GM19035 (cell line): ENCODE measurements at regions not wholly inside any gene's neighbourhood (a gene's known extent, or its start where the extent isn't known, plus 50 kb on each side); places are given as distances from the start of the nearest gene placed in this dataset.
"Not testable (repeated sequence)": the region's sequence is repeated elsewhere in the genome, so short reads cannot be mapped to it uniquely, and the experiment has no call there.

Source experiments
- ATAC-seq: cut with Tn5 transposase; IDR thresholded peaks from one replicate; pipeline ENCODE4 v1.9.1; 2021; ENCODE audit not compliant: unreplicated experiment

DNA sequence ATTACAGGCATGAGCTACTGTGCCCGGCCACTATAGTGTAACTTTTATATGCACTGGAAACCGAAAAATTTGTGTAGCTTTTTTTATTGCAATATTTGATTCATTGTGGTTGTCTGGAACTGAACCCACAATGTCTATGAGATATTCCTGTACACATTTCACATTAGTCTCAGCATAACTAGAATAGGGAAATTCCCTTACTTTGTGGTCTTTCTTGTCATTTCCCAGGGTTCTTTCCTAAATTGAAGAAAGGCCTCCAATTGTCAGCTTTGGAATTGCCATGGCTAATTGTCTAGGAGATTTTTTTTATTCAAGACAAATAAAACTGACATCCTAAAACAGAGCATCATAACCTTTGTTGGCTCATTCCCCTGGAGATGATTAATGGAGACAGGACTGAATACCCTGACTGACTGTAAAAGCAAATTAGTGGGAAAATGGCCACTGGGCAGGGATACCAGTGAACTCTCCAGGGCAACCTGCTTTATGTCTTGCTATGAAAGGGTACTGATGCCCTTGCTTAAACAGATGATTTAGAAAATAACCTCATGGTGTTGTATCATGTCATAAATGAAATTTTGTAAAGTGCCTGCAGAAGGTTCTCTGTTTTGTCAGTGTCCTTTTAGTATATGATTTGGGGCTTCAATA, 576.9 kb downstream of the RFPL4B start:
- no peak for ATAC-seq

DNA sequence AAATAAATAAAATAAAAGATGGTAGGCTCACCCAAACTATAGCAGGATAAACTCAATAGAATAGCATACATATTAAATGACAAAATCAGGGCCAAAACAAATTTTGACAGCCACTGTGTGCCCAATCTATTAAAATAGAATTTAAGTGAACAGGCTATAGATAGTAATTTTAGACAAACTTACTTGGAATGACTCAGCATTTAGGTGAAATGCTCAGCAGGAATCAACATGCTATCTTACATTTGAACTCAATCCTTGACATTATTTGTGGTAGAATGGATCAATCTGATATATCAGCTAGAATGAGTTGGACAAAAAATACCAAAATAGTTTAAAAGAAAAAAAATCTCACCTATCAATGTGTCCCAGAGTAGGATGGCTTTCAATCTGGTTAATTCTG, 578.6 kb downstream of the RFPL4B start:
- ATAC-seq = no peak

DNA sequence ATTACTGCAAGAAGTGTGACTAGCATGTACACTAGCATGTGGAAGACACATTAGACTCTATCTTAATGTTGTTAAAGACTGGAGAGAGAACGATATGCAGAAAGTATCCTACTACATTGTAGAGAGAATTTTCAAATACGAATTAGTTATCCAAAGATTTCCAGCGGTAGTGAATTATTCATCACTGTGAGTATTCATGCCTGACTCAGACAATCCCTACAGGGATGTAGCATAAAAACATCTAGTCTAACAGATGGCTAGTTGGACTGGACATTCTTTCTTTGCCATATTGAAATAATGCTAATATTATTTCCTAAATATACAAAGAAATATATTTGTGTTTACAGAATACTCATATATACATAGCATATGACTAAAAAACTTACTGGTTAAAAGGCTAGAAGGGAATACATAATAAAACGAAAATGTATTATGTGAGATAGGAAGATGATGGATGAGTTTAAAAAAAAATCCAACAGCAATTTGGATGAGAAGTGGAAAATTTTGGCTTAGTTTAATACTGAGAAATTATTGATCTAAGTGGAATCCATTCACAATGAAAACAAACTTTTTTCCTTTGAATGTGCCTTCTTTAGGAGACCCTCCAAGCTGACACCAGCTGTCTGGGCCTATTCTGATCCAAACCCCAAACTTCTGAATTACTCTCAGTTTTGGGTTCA, 580.7 kb downstream of the RFPL4B start:
- no peak for ATAC-seq

DNA sequence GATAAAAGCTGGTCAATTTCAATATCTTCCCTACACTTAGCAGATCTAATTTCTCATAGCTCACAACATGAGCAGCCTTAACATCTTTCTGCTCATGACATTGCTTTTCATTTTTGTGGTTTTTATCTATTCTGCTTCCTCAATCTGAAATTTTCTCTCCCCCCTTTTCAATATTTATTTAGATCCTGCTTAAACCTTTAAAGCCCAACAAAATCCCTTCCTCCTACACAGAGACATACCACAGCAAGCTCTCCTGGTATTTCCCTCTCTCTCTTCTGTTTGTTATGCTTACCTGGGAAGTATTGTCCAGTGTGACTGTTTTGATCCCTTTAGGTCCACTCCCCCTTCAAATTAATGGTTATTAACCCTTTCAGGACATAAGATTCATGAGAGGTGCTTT, 582.5 kb downstream of the RFPL4B start:
- ATAC-seq = no peak

DNA sequence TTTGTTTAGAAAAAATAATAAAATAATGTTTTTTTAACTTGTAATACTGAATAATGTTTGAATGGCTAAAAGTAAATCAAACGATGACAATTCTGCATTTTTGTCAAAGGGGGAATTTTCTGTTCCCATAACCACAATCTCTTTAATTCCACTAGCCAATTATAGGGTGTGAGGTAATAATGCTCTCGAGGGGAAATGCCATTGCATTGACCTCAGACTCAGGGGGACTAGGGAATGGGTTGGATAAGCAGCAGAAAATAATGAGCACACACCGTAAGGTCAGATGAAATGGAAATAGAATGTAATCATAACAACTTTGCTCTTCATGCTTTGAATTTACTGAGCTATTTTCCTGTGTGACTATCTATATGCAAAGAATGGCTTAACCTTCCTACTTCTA, 584.7 kb downstream of the RFPL4B start:
- ATAC-seq = no peak

DNA sequence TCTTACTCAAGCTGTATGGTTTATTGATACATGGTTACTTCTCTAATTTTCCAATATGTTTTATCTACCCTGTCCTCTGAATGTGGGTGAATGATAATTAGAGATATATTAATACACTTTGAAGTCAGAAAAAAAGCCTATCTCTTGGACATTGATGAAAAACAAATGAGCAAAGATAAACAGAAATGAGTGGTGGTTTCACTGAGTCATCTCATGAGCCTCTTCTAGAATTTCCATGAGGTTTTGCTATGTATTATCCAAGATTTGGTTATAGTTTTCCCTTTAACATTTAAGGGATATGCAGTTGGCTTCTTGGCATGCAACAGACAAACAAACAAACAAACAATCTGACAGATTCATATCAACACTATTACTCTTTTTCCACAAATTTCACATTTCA, 586.8 kb downstream of the RFPL4B start:
- no peak for ATAC-seq

DNA sequence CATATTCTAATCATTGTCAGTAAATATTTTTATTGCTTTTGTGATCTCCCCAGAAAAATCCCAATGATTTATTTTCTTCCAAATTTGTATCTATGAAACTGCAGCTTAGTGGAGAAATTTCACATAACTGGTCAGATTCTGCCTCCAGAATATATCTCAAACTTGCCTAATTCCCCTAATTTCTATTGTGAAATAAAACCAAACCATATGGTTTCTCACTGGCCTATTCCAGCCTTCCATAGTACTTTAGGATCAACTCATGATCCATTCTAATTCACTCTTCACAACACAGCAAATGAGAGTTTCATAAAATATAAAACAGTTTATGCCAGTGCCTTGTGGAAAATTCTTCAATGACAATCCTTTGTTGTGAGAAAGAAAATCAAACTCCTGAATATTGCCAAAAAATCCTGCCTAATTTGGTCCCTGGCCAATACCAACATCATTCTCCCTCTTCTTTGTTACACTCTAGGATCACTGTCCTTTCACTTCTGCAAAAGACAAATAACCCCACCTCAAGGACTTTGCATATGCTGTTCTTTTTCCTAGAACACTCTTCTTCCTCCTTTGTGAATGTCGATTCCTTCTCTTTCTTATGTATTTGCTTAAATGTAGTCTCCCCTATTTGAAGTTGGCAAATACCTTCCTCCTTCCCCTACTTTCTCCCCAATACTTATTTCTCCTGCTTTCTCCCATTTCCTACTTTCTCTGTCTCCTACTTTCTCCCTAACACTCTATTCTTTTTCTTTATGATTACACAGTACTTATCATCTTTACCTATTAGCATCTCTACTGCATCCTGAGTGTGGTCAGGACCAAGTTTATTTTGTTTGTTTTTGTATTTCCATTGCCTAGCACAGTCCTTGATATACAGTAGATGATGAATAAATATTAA, 587.5 kb downstream of the RFPL4B start:
- no peak for ATAC-seq

DNA sequence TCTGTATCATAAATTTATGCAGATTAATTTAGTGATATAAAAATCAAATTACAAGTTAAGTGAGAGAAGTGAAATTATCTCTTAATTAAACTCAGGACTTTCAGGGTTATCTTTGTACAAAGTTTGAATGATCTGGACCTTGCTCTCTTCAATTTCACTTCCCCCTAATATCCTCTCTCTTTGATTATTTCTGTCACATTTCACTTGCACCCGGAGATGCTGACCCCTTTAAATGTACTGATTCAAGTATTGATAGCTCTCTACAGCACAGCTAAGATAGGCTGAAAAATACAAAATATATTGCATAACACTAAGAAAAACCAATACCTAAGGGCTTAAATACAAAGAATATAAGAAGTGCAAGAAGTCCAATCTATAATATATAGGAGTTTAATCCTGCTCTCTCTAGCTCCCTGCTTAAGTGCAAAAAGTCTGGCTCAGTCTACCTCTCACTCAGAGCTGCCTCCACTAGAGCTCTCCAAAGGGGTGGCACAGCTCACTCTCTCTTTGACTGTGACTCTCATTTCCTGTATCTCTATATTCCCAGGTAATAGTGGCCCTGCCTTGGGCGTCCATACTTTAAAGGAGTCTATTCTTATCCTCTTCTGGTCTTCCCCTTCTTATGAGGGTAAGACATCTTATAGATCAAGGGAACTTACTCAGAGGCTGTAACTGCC, 588.4 kb downstream of the RFPL4B start:
- ATAC-seq = no peak

DNA sequence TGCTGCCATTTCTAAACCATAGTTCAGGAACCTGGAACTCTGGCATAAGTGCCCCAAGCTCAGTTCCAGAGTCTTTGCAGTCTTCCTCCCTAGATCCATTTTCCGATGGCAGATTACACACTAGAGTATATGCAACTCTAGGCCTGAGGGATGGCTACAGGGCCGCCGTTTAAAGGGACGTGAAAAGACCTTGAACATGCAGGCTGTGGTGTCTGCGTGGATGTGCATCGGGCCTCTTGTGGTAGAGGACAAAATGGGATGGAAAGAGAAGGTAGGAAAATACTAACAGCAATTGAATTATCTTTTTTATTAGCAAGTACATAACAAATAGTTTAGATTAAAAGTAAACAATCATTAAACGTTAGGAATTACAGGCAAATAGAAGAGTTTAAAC, 588.9 kb downstream of the RFPL4B start:
- no peak for ATAC-seq

DNA sequence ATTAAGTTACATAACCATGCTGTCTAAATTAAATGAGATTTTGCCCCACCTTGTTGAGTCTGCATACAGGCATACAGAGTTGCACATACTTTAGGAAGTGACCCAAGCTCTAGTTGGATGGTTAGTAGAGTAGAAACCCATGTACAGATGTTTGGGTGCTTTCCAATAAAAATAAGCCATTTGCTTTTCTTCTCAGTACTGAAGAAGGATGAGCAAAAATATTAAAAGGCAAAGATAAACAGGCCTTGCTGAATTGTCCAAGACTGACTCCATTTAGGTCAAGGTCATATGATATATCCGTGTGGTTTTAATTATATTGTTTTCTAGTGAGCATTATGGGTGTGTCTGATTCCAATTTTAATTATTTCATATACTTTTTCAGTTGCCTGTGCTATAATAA, 589.4 kb downstream of the RFPL4B start:
- no peak for ATAC-seq

DNA sequence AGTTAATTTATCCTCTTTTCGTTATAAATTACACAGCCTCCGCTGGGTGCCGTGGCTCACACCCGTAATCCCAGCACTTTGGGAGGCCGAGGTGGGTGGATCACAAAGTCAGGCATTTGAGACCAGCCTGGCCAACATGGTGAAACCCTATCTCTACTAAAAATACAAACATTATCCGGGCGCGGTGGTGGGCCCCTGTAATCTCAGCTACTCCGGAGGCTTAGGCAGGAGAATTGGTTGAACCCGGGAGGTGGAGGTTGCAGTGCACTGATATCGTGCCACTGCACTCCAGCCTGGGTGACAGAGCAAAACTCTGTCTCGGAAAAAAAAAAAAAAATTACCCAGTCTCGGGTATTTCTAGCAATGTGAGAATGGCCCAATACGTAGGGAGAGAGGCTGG, 590.6 kb downstream of the RFPL4B start:
- ATAC-seq = not testable (repeated sequence)

DNA sequence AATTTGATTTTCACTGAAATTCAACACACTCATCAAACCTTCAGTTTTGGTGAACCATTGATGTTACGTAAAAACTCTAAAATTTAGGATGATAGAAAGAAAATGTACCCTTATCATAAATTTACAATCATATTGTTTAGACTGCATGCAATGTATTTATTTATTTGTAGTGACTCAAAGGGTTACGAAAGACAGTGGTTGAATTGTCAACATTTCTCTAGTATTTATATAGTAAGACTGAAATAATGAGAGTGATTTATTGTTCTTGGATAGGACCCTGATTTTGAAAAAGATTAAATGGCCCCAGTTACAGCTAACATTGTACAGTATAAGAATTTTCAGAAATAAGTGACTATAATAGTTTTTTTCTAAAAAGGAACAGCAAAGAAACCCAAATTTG, 591.5 kb downstream of the RFPL4B start:
- ATAC-seq = no peak

DNA sequence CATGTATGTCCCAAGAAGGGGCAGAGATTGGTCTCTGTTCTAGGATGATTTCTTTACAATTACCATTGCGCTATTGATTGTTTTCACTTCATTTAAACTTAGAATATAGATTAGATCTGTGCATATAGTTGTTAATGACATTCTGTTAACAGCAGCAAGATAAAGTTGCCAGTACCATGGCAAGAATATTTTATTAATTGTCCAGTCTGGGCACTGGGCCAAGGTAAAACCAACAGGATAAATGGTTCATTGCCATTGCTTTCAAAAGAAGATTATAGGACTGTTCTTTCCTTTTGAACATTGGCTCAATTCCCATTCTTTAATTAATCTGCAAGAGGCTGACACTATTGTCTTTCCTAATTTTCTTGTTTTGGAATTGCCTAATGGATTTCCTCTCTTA, 592.4 kb downstream of the RFPL4B start:
- no peak for ATAC-seq

DNA sequence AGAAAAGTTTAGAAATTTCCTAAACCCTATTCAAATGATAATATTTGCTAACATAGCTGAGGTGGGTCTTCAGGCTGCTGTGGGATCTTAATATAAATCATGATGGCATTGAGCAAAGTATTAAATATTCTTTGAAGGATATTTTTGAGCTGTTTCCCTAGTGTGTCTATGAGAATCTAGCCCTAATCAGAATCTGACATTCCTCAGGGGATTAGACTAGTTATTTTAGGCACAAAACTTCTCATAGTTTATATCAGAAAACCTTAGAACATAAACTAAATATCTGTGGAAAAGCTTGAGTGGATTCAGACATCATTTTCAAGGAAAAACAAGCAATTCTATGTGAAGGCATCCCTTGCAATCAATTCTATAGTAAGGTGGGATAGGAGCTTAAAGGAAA, 594.5 kb downstream of the RFPL4B start:
- ATAC-seq = no peak

DNA sequence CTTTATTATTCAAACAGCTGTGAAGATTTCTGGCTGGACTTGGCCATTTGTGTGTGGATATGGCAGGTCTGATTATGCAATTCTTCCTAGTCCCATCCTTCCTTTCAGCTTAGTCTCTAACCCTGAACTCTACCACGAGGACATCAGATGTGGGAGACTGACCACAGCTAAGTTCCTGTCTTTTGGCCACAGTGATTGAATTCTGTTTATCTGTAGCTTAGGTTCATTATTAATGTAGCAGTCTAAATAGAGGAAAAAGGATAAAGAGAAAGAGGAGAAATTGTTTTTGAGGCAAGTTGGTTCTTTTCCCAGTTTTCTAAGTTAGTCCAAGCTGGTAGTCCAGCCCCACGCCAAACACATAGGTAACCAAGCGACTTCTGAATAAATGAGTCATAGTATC, 598.9 kb downstream of the RFPL4B start:
- ATAC-seq = no peak

DNA sequence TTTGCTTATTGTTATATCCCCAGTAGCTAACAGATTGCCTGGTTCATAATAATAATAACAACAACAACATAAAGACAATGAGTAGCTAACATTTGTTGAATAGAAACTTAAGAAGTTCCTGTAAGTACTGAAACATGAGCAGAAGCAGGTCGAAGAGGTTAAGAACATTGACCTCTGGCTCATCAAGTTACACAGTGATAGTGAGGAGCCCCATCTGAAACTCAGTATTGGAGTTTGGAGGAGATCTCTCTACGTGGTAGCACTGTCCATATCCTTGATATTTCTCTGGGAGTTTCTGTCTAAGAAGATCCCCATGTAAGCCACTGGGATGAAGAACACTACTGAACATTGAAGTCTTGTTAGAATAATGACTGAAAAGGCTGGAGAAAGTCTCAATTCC, 600.4 kb downstream of the RFPL4B start:
- ATAC-seq = no peak

DNA sequence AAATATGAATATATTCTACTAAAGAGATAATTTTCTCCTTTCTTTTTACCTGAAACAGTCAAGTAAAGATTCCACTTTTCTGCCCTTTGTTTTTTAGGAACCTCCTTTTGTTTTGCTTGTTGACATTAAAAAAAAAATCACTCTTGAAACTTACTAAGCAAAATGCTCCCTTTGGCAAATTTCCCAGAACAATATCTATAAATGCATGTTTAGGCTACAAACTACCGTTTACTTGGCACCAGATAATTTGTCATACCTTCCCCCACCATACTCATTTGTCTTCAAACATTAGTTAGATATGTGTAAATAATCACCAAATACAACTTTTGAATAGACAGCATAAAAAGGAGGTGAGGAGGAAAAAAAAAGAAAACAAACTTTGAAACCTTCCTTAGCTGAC, 604.7 kb downstream of the RFPL4B start:
- ATAC-seq = no peak

DNA sequence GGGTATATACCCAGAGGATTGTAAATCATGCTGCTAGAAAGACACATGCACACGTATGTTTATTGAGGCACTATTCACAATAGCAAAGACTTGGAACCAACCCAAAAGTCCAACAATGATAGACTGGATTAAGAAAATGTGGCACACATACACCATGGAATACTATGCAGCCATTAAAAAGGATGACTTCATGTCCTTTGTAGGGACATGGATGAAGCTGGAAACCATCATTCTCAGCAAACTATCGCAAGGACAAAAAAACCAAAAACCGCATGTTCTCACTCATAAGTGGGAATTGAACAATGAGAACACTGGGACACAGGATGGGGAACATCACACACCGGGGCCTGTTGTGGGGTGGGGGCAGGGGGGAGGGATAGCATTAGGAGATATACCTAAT, 608.6 kb downstream of the RFPL4B start:
- ATAC-seq = not testable (repeated sequence)

DNA sequence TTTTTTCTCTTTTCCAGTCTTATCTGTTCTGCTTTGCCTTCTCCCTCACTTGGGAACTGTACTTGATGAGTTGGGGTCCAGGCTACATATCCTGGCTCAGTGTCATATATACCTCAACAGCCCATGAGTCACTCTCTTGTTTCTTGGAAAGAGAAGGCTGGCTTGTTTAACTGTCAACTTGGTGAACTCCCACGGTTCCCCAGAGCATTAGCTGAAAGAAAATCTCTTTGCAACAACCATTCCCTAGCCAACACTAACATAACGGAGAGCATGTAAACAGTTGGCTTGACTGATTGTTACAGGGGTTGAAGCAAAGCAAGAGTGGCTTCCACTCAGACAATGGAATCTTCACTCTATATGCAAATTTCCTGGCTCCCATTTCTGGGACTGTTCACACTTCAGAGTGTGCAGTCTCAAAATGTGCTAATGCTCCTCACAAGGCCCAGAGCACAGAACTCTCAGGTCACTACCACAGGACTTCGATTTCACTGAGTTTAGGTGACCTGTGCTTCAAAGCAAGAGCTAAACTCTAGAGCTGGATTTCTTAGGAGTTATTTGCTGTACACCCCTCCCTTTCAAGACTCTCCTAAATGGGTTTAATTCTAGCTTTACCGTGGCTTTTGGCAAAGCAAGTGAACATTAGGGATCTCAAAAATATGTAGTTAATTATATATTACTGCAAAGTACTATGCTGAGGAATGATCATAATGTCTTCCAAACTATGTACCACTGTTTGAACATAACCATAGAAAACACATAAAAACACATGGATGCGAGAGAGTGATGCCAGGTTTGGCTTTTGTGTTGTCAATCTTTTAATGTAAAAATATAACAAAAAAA, 609.8 kb downstream of the RFPL4B start:
- ATAC-seq = no peak

DNA sequence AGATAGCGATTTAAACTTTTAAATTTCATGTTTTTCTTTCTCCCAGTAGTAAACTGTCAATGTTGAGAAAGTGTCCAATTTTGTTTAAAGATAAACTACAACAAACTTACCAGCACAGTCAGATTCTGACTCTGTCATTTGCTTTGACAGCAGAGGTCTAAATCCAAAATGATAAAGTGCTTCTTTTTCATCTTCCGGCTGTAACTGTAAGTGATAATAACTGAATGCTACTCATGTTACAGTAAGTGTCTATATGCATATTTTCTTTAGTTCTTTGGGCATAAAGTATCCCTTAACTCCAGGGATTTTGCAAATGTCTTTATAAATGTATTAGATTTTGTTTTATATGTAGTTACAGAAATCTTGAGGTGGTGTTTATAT, 610.4 kb downstream of the RFPL4B start:
- ATAC-seq = no peak

DNA sequence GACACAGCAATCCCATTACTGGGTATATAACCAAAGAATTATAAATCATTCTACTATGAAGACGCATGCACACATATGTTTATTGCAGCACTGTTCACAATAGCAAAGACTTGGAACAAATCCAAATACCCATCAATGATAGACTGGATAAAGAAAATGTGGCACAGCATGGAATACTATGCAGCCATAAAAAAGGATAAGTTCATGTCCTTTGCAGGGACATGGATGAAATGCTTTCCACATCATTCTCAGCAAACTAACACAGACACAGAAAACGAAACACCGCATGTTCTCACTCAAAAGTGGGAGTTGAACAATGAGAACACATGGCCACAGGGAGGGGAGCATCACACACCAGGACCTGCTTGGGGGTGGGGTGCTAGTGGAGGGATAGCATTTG, 613.0 kb downstream of the RFPL4B start:
- not testable (repeated sequence) for ATAC-seq
